ENCODE measurements at regions not wholly inside any gene's neighbourhood (a gene's known extent, or its start where the extent isn't known, plus 50 kb on each side); places are given as distances from the start of the nearest gene placed in this dataset.
"Not testable (repeated sequence)": the region's sequence is repeated elsewhere in the genome, so short reads cannot be mapped to it uniquely, and the experiment has no call there.

DNA sequence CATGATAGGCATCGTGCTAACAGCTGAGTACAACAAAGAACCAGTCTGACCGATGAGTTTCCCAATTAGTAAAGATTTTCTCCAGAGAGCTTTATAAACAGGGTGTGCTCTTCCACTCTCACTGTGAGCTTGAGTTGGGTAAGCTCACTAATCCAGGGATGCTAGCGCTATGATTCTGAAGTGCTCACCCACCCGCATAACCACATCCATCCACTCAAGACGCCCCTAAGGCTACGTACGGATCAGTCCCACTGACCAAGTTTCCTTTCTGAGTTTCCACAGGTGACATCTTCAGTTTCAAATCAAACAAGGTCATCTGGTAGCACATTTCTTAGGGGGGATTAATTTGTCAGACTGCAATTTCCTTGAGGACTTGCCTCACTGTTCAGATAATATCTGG lies 141.1 kb upstream of the ABI3BP start:
- Mint-ChIP-seq H3K9me3 (ENCODE audit: unreplicated experiment) (peaks cover 14% of the 10 kb centered on the region), H3K4me3 (ENCODE audit: unreplicated experiment) (no peak overlapping the region), H3K36me3 (ENCODE audit: insufficient read depth, unreplicated experiment) (no peaks in the 10 kb centered on the region), H3K4me1 (ENCODE audit: low read depth, unreplicated experiment) (no peaks in the 10 kb centered on the region), H3K27me3 (ENCODE audit: insufficient read depth, unreplicated experiment) (peaks cover 2% of the 10 kb centered on the region), H3K27ac (ENCODE audit: unreplicated experiment) (no peak overlapping the region)
- POLR2A ChIA-PET: no interaction called here
- H3K9me3 ChIP-seq: no peaks in the 10 kb centered on the region
- intact Hi-C loops (cut with micrococcal nuclease; ENCODE audit: unreplicated experiment): no loop called here
- H3K4me3 ChIP-seq (ENCODE audit: low read depth, low read length): no peak overlapping the region
- BruUV-seq (replicated peaks): no TSS peak
- CTCF ChIA-PET: no interaction called here
- TF ChIP-seq, protein P1, sequence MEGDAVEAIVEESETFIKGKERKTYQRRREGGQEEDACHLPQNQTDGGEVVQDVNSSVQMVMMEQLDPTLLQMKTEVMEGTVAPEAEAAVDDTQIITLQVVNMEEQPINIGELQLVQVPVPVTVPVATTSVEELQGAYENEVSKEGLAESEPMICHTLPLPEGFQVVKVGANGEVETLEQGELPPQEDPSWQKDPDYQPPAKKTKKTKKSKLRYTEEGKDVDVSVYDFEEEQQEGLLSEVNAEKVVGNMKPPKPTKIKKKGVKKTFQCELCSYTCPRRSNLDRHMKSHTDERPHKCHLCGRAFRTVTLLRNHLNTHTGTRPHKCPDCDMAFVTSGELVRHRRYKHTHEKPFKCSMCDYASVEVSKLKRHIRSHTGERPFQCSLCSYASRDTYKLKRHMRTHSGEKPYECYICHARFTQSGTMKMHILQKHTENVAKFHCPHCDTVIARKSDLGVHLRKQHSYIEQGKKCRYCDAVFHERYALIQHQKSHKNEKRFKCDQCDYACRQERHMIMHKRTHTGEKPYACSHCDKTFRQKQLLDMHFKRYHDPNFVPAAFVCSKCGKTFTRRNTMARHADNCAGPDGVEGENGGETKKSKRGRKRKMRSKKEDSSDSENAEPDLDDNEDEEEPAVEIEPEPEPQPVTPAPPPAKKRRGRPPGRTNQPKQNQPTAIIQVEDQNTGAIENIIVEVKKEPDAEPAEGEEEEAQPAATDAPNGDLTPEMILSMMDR (IDR thresholded peaks at IDR 0.05; ENCODE audit: insufficient read depth in 1 of 2, low read depth in 1 of 2, low read length in 1 of 2, severe bottlenecking in 1 of 2, unreplicated experiment in 1 of 2): no peak
- no peaks in the 10 kb centered on the region for H3K36me3 ChIP-seq (ENCODE audit: control insufficient read depth, insufficient read depth, low read length)
- DNase-seq: no peak
- no peaks in the 10 kb centered on the region for H3K4me1 ChIP-seq
- no peaks in the 10 kb centered on the region for H3K27me3 ChIP-seq (replicated peaks; ENCODE audit: control insufficient read depth, insufficient read depth, low read length)

DNA sequence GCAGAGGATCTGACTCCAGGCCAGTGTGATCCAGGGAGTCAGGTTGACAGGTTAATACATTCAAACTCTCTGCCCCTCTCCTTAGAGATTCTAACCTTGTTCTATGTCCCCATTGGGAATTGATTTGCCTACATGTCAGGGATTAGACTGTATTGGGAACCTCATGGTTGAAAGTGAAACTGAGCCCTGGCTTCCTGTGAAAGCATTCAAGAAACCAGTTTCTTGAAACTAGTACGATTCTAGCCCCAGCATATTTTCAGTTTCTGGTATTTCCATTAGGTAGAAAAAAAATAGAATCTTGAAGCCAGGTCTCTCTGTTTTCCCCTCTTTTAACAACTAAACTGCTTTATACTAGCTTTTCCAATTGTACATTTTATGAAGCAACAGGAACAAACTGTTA lies 140.4 kb upstream of the ABI3BP start:
- DNase-seq: no peak
- H3K27me3 Mint-ChIP-seq (ENCODE audit: insufficient read depth, unreplicated experiment): peaks cover 3% of the 10 kb centered on the region
- Histone ChIP-seq H3K9me3 (no peaks in the 10 kb centered on the region), H3K4me1 (no peaks in the 10 kb centered on the region), H3K4me3 (ENCODE audit: low read depth, low read length) (no peak overlapping the region), H3K27me3 (replicated peaks; ENCODE audit: control insufficient read depth, insufficient read depth, low read length) (no peaks in the 10 kb centered on the region), H3K36me3 (ENCODE audit: control insufficient read depth, insufficient read depth, low read length) (no peaks in the 10 kb centered on the region)
- intact Hi-C loops (cut with micrococcal nuclease; ENCODE audit: unreplicated experiment): no loop called here
- no peaks in the 10 kb centered on the region for H3K4me1 Mint-ChIP-seq (ENCODE audit: low read depth, unreplicated experiment)
- peaks cover 14% of the 10 kb centered on the region for H3K9me3 Mint-ChIP-seq (ENCODE audit: unreplicated experiment)
- CTCF ChIA-PET: no interaction called here
- no TSS peak for BruUV-seq (replicated peaks)
- H3K36me3 Mint-ChIP-seq (ENCODE audit: insufficient read depth, unreplicated experiment): no peaks in the 10 kb centered on the region
- TF ChIP-seq, protein P1 (IDR thresholded peaks at IDR 0.05; ENCODE audit: insufficient read depth in 1 of 2, low read depth in 1 of 2, low read length in 1 of 2, severe bottlenecking in 1 of 2, unreplicated experiment in 1 of 2): no peak
- POLR2A ChIA-PET: no interaction called here
- H3K27ac Mint-ChIP-seq (ENCODE audit: unreplicated experiment): no peak overlapping the region
- no peak overlapping the region for H3K4me3 Mint-ChIP-seq (ENCODE audit: unreplicated experiment)

DNA sequence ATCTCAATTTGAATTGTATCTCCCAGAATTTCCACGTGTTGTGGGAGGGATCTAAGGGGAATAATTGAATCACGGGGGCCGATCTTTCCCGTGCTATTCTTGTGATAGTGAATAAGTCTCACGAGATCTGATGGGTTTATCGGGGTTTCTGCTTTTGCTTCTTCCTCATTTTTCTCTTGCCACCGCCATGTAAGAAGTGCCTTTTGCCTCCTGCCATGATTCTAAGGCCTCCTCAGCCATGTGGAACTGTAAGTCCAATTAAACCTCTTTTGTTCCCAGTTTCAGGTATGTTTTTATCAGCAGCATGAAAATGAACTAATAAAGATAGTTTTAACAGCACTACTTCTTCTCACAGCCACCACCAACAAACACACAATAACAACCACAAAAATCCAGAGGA lies 140.0 kb upstream of the ABI3BP start:
- H3K4me1 Mint-ChIP-seq (ENCODE audit: low read depth, unreplicated experiment); H3K9me3 ChIP-seq; H3K4me3 Mint-ChIP-seq (ENCODE audit: unreplicated experiment); H3K4me1 ChIP-seq; H3K27ac Mint-ChIP-seq (ENCODE audit: unreplicated experiment); H3K36me3 ChIP-seq (ENCODE audit: control insufficient read depth, insufficient read depth, low read length); H3K36me3 Mint-ChIP-seq (ENCODE audit: insufficient read depth, unreplicated experiment); CTCF ChIA-PET; BruUV-seq (replicated peaks); H3K27me3 ChIP-seq (replicated peaks; ENCODE audit: control insufficient read depth, insufficient read depth, low read length); H3K27me3 Mint-ChIP-seq (ENCODE audit: insufficient read depth, unreplicated experiment); DNase-seq; H3K4me3 ChIP-seq (ENCODE audit: low read depth, low read length); intact Hi-C loops (cut with micrococcal nuclease; ENCODE audit: unreplicated experiment); POLR2A ChIA-PET: not testable (repeated sequence)
- H3K9me3 Mint-ChIP-seq (ENCODE audit: unreplicated experiment): peaks cover 14% of the 10 kb centered on the region

DNA sequence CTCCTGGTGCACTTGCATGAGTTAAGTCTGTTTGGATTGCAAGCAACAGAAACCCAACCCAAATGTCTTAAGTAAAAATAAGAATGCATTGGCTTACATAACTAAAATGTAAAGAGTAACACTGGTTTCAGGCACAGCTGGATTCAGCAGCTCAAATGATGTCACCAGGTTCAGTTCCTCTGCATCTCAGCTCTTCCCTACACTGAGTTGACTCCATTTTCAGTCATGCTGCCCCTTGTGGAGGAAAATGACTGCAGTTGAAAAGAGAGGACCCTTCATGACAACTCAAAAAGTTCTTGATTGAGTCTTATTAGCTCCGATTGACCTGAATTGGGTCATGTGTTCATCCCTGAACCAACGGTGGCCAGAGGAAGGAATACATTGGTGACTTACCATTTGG lies 138.5 kb upstream of the ABI3BP start:
- Histone ChIP-seq H3K27me3 (replicated peaks; ENCODE audit: control insufficient read depth, insufficient read depth, low read length) (no peaks in the 10 kb centered on the region), H3K9me3 (no peaks in the 10 kb centered on the region), H3K4me1 (no peaks in the 10 kb centered on the region), H3K36me3 (ENCODE audit: control insufficient read depth, insufficient read depth, low read length) (no peaks in the 10 kb centered on the region), H3K4me3 (ENCODE audit: low read depth, low read length) (no peak overlapping the region)
- no TSS peak for BruUV-seq (replicated peaks)
- no peak for DNase-seq
- POLR2A ChIA-PET: no interaction called here
- Mint-ChIP-seq H3K27me3 (ENCODE audit: insufficient read depth, unreplicated experiment) (peaks cover 3% of the 10 kb centered on the region), H3K4me1 (ENCODE audit: low read depth, unreplicated experiment) (no peaks in the 10 kb centered on the region), H3K9me3 (ENCODE audit: unreplicated experiment) (peaks cover 14% of the 10 kb centered on the region), H3K4me3 (ENCODE audit: unreplicated experiment) (no peak overlapping the region), H3K27ac (ENCODE audit: unreplicated experiment) (no peak overlapping the region), H3K36me3 (ENCODE audit: insufficient read depth, unreplicated experiment) (no peaks in the 10 kb centered on the region)
- CTCF ChIA-PET: interaction anchor here (1.0 kb wide), 1 partner anchor 64 kb away, joined by 3 read pairs; no protein-coding TSS in a partner anchor
- TF ChIP-seq, protein P1 (IDR thresholded peaks at IDR 0.05; ENCODE audit: insufficient read depth in 1 of 2, low read depth in 1 of 2, low read length in 1 of 2, severe bottlenecking in 1 of 2, unreplicated experiment in 1 of 2): no peak
- intact Hi-C loops (cut with micrococcal nuclease; ENCODE audit: unreplicated experiment): no loop called here

All from Caco-2 (cell line).